HS-27A (cell line): ENCODE measurements at regions not wholly inside any gene's neighbourhood (a gene's known extent, or its start where the extent isn't known, plus 50 kb on each side); places are given as distances from the start of the nearest gene placed in this dataset.
"Not testable (repeated sequence)": the region's sequence is repeated elsewhere in the genome, so short reads cannot be mapped to it uniquely, and the experiment has no call there.

Source experiments
- DNase-seq: peaks from one replicate; pipeline ENCODE4 v3.0.0-alpha.2; 2012; ENCODE audit warnings: low read depth, missing footprints

- no peak for DNase-seq
Observed at GRCh38 chr6:71053475-71053874, 96.6 kb upstream of the B3GAT2 start.

GRCh38 chr6:71056656-71057055 lies 99.8 kb upstream of the B3GAT2 start:
- DNase-seq, result no peak

DNA sequence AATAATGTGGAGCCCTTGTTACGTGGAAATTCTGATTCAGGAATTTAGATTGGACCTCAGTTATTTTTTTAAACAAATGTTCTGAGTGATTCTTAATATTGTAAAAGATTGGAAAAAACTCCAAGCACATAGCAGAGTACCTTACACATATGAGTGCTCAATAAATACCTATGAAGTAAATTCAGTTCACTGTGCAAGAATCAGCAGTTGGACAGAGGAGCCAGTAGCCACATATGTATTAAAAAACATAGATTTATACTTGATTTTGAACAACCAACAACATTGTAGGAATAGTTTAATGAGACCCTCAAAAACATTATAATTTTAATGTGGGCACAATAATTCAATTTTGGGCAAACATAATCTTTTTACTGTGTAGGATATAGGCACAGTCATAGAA lies 109.3 kb upstream of the B3GAT2 start:
- no peak for DNase-seq

DNA sequence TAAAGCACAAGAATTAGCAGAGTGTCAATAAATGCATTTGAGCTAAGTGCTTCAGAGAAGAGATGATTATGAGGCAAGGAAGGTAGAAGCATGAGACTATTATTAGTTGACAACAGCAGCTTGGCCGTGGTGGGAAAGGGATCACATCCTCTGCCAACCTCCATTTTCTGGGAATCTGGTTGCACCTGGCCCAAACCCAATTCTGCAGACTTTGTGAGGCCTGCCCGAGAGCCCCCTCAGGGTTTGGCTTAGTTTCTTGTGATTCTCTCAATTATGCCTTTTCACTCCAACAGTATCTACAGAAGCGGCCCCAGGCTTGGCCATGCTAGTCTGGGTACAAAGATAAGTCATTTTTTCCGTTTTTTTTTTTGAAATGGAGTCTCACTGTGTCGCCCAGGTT lies 111.0 kb upstream of the B3GAT2 start:
- DNase-seq, result no peak

GRCh38 chr6:71072508-71072907 lies 115.6 kb upstream of the B3GAT2 start:
- DNase-seq, result no peak

DNA sequence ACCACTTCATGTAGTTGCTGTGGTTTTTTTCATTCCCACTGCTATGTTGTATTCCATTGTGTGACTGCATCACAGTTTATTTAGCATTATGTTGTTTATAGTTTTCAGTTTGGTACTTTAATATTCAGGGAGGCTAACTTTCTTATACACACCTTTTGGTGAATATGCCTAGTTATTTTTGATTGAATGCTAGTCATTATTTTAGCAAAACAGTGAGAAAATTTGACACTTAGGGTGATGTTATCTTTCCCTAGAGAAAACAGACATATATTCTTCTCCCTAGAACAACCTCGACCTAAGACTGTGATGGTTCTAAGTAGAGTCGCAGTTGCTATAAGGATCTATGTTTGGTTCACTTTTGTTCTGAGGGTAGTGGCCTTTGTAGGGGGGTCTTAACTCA lies 120.8 kb upstream of the B3GAT2 start:
- DNase-seq, result no peak

DNA sequence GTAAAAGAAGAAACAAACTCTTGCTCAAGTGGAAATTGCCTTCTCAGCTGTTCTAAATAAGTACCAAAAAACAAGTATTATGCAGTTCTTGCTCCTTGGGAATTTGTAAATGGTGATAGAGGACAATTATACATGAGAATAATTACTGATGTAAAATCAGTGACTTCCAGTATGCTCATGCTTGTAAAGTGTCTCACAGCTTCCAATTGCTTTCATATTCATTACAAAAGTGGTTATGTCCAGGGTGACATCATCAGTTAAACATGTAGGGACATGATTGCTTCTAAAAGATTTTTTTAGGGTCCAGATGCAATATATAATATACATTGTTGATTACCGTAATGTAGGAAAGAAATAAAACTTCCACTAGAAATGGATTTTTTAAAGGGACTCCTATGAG lies 122.8 kb upstream of the B3GAT2 start:
- DNase-seq, result no peak

GRCh38 chr6:71080133-71080532 lies 123.3 kb upstream of the B3GAT2 start:
- DNase-seq, result no peak

DNA sequence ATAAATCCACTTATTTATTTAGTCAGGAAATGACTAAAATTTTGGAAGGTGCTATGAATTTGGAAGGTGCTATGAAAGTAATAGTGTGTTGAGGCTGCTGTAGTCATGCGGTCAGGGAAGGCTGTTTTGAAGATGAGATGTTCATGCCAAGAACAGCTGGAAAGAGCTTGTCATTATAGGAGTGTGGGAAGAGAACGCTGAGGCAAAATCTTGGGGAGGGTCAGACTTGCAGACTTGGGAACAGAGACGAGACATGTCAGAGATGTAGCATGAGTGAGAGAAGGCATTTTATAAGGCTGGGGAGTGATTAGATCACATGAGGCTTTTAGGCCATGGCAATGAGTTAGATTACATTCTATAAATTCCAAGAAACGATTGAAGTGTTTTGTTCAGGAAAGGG lies 124.0 kb upstream of the B3GAT2 start:
- DNase-seq, result no peak

- no peak for DNase-seq
Observed at GRCh38 chr6:71082033-71082650, 125.3 kb upstream of the B3GAT2 start.

DNA sequence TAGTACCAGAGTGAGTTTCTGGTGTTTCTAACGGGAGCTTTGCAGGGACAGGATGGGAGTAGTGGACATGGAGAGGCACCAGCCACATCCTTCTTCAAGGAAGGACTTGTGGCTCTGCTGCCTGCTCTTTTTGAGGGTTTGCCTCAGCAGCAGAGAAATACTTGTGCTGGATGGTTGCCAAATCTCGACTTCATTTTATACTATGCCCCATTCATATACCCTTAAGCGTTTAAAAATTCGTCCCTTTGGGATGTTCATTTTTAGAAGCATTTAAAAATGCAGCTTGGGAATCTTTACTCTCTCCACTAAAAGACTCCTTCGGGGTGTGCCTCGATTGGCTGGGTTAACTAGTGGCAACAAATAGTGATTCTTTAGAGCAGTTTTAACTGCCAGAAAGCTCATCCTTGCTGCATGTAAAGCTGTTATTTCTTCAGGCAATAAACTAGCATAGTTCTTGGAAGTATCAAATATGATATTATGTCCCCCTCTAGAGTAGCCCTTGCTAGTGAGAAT lies 126.5 kb upstream of the B3GAT2 start:
- DNase-seq, result no peak

DNA sequence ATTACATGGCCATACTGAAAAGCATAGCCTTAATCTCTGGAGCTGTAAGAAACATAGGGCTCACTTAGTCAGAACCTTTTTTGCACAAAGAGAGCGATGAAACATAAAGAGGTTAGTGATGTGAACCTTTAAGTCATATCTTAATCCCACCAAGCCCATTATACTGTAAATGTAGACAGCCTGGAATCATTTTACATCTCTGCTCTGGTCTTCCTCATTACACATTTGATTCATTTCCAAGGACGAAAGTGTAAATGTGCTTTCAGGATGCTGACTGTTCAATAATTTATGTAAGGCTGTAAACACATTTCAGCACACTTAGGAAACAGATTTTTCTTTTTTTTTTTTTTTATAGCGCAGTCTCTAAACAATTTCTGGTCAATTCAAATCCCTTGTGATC lies 131.3 kb upstream of the B3GAT2 start:
- DNase-seq, result no peak

GRCh38 chr6:71090217-71090616 lies 133.4 kb upstream of the B3GAT2 start:
- no peak for DNase-seq

GRCh38 chr6:71091167-71091566 lies 134.3 kb upstream of the B3GAT2 start:
- DNase-seq, result no peak

DNA sequence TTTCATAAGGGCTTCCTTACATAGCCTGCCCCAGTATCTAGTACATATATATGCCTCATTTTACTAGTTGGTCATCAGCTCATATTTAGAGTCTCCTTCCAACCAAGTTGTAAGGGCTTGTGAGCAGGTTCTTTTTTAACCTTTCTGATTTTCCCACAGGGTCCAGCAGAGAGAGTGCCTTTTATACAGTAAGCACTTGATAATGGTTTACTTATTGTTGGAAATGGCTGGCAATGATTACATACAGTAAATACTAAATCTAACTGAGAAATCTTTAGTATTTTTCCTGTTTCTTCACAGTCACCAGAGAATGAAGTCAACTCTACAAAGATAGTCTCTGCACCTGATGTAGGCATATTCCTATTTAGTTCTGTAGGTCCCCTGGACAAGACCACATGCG lies 135.1 kb upstream of the B3GAT2 start:
- DNase-seq, result no peak

GRCh38 chr6:71097264-71097663 lies 140.4 kb upstream of the B3GAT2 start:
- not testable (repeated sequence) for DNase-seq

- no peak for DNase-seq
Observed at GRCh38 chr6:71099649-71100048, 142.8 kb upstream of the B3GAT2 start.

GRCh38 chr6:71103130-71103529 lies 146.3 kb upstream of the B3GAT2 start:
- no peak for DNase-seq

DNA sequence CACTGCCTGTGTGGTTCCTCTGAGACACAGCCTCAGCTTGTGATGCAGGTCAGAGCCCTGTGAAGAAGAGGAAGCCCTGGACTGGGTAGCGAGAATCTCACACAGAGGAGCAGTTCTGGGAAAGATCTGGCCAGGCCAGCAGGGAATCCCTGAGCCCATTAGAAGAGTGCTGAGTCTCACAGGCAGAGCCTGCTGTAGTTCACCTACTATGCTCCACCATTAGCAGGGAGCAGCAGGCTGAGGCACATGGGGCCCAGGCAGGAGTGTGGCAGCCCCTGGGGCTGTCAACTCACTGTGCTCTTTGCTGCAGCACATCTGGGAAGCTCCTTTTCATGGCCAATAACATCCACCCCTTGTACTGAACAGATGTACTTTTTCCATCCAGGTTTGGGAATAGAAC lies 146.8 kb upstream of the B3GAT2 start:
- DNase-seq, result no peak

DNA sequence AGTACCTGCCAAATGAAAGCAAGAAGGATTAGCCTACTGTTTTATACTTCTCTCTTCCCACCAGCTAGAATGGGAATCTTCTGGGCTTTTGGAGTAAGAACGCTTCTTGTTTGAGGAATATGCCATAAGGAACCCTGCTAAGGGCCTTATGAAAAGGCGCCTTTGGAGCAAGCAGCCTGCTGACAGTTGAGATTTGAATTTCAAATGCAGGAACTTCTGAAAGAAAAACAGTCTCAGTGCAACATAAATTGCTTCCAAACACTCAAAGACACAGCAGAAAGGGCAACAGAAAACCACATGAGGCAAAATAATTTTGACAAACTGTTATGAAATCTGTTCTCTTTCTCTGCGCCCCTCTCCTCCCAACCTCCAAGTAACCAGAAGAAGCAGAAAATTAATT lies 149.4 kb upstream of the B3GAT2 start:
- DNase-seq, result no peak

- peak; percentile 26 for DNase-seq
Observed at GRCh38 chr6:71107911-71108420, 151.1 kb upstream of the B3GAT2 start.

DNA sequence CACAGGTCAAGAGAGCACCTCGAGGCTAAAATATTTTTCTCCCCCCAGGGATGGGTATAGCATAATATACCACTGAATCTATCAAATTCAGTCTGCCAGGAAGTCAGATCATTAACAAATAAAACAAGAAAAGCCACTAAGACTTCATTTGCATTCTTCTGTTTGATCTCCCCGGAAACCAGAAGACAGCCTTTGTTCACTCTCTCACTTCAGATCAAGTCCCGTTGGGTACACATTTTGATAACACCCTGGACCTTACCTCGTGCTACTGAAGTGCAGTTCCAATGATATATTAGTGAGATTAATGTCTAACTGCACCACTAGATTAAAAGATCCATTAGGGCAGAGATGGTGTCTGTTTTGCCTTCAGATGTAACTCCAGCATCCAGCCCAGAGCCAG lies 157.7 kb upstream of the B3GAT2 start:
- no peak for DNase-seq

GRCh38 chr6:71114986-71115385 lies 158.1 kb upstream of the B3GAT2 start:
- no peak for DNase-seq

DNA sequence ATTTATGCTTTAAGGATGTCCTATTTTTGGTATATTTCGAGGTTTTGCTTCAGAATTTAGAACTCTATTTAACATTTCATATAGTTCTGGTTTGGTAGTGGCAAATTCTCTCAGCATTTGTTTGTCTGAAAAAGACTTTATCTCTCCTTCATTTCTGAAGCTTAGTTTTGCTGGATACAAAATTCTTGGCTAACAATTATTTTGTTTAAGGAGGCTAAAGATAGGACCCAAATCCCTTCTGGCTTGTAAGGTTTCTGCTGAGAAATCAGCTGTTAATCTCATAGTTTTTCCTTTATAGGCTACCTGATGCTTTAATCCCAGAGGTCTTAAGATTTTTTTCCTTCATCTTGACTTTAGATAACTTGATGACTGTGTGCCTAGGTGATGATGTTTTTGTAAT lies 162.7 kb upstream of the B3GAT2 start:
- no peak for DNase-seq
